ENCODE measurements at regions not wholly inside any gene's neighbourhood (a gene's known extent, or its start where the extent isn't known, plus 50 kb on each side); places are given as distances from the start of the nearest gene placed in this dataset.
"Not testable (repeated sequence)": the region's sequence is repeated elsewhere in the genome, so short reads cannot be mapped to it uniquely, and the experiment has no call there.

DNA sequence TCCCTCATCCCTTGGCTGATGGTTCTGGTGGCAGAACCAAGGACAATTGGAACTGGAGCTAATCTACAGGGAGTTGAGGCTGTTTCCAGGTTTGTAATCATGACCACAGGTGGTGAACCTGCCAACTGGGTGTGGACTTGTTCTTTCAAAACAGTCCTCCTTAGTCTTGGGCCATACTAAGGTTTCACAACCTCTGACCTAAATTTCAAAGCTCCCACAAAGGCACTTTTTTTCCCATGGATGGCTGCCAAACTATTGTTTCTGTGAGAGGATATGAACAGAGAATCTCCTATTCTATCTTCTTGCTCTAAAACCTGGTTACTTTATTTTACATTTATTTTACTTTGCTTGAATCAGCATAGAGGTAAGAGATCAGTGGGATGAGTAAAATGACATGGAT lies 106.5 kb upstream of the IZUMO3 start:
- no peak for DNase-seq (ENCODE audit: low spot score)

DNA sequence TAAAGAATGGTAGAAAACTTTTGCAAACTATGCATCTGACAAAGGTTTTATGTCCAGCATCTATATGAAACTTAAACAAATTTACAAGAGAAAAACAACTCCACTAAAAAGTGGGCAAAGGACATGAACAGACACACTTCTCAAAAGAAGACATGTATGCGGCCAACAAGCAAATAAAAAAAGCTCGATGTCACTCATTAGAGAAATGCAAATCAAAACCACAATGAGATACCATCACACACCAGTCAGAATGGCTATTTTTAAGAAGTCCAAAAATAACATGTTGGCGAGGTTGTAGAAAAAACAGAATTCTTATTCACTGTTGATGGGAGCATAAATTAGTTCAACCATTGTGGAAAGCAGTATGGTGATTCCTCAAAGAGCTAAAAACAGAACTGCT lies 83.1 kb upstream of the IZUMO3 start:
- not testable (repeated sequence) for H3K36me3 ChIP-seq; H3K27me3 ChIP-seq (replicated peaks; ENCODE audit: insufficient read depth); H3K9me3 ChIP-seq; H3K27ac ChIP-seq; ATAC-seq (ENCODE audit: insufficient number of reproducible peaks, low FRiP score, low read depth); DNase-seq (ENCODE audit: low spot score); H3K4me3 ChIP-seq; H3K4me1 ChIP-seq (ENCODE audit: control insufficient read depth in 1 of 2, low read depth in 2 of 2)

More for the DNA sequence above, 106.5 kb upstream of the IZUMO3 start:
- Histone ChIP-seq H3K36me3 (no peaks in the 10 kb centered on the region), H3K4me1 (ENCODE audit: control insufficient read depth in 1 of 2, low read depth in 2 of 2) (no peaks in the 10 kb centered on the region), H3K27ac (no peak overlapping the region), H3K9me3 (no peaks in the 10 kb centered on the region), H3K4me3 (no peak overlapping the region), H3K27me3 (replicated peaks; ENCODE audit: insufficient read depth) (no peaks in the 10 kb centered on the region)
- TF ChIP-seq, protein P1, sequence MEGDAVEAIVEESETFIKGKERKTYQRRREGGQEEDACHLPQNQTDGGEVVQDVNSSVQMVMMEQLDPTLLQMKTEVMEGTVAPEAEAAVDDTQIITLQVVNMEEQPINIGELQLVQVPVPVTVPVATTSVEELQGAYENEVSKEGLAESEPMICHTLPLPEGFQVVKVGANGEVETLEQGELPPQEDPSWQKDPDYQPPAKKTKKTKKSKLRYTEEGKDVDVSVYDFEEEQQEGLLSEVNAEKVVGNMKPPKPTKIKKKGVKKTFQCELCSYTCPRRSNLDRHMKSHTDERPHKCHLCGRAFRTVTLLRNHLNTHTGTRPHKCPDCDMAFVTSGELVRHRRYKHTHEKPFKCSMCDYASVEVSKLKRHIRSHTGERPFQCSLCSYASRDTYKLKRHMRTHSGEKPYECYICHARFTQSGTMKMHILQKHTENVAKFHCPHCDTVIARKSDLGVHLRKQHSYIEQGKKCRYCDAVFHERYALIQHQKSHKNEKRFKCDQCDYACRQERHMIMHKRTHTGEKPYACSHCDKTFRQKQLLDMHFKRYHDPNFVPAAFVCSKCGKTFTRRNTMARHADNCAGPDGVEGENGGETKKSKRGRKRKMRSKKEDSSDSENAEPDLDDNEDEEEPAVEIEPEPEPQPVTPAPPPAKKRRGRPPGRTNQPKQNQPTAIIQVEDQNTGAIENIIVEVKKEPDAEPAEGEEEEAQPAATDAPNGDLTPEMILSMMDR (IDR thresholded peaks at IDR 0.05), result no peak
- no peak for ATAC-seq (ENCODE audit: insufficient number of reproducible peaks, low FRiP score, low read depth)

DNA sequence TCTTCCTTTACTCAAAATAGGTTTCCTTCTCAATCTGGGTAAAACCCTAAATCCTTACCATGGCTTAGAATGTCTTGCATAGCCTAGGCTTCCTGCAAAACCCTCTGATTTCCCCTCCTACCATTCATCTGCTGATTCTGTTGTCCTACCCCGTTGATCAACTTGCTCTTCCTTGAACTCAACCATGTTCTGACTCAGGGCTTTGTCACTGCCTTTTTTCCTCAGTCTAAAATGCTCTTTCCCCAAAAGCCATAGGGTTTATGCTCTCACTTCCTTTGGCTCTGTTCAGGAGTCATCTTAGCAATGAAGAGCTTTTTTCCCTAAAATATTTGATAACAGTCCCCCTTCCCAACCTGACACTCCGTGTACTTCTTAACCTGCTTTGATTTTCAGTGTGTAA lies 79.4 kb upstream of the IZUMO3 start:
- TF ChIP-seq, protein P1 (IDR thresholded peaks at IDR 0.05), result no peak
- no peak for ATAC-seq (ENCODE audit: insufficient number of reproducible peaks, low FRiP score, low read depth)

DNA sequence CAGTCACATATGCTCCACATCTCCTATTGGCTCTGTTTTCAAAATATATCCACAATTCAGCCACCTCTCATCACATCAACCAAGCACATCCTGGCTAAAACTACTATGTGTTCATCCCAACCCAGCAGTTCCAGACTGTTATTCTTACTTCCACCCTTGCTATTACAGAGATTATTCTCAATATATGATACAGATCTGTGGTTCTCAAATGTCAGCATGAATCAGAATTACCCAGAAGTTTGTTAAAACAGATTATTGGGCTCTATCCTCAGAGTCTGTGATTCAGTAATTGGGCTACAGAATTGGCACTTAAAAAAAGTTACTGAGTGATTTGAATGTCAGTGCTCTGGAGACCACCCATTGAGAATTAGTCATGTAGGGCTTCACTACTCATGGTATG lies 78.8 kb upstream of the IZUMO3 start:
- no peaks in the 10 kb centered on the region for H3K27me3 ChIP-seq (replicated peaks; ENCODE audit: insufficient read depth)
- no peak for ATAC-seq (ENCODE audit: insufficient number of reproducible peaks, low FRiP score, low read depth)
- DNase-seq (ENCODE audit: low spot score), result no peak
- H3K27ac ChIP-seq, result no peak overlapping the region
- TF ChIP-seq, protein P1 (IDR thresholded peaks at IDR 0.05), result no peak
- H3K36me3 ChIP-seq, result no peaks in the 10 kb centered on the region
- no peaks in the 10 kb centered on the region for H3K9me3 ChIP-seq
- no peak overlapping the region for H3K4me3 ChIP-seq
- no peaks in the 10 kb centered on the region for H3K4me1 ChIP-seq (ENCODE audit: control insufficient read depth in 1 of 2, low read depth in 2 of 2)

More for the DNA sequence above, 79.4 kb upstream of the IZUMO3 start:
- no peaks in the 10 kb centered on the region for H3K27me3 ChIP-seq (replicated peaks; ENCODE audit: insufficient read depth)
- no peaks in the 10 kb centered on the region for H3K9me3 ChIP-seq
- H3K27ac ChIP-seq, result no peak overlapping the region
- H3K36me3 ChIP-seq, result no peaks in the 10 kb centered on the region
- H3K4me1 ChIP-seq (ENCODE audit: control insufficient read depth in 1 of 2, low read depth in 2 of 2), result no peaks in the 10 kb centered on the region
- no peak for DNase-seq (ENCODE audit: low spot score)
- no peak overlapping the region for H3K4me3 ChIP-seq

DNA sequence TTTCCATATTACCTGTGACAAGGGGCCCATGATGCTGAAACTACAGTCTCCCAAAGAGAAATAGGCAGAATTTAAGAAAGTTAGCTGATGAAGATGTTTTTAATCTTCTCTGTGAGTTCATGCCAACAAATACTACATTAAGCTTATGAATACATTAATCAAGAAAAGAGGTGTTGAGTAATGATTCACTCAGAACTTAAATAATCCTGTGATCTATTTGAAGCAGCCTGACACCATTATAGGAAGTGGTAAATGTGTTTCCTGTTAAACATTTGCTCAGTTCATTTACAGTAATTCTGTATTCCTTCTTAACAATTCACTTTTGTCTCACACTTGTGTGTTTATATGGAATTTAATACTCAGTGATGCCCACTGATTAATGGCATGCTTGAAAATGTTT lies 75.0 kb upstream of the IZUMO3 start:
- Histone ChIP-seq H3K36me3 (no peaks in the 10 kb centered on the region), H3K9me3 (no peaks in the 10 kb centered on the region), H3K4me3 (no peak overlapping the region), H3K4me1 (ENCODE audit: control insufficient read depth in 1 of 2, low read depth in 2 of 2) (no peaks in the 10 kb centered on the region), H3K27ac (no peak overlapping the region), H3K27me3 (replicated peaks; ENCODE audit: insufficient read depth) (no peaks in the 10 kb centered on the region)
- ATAC-seq (ENCODE audit: insufficient number of reproducible peaks, low FRiP score, low read depth), result no peak
- TF ChIP-seq, protein P1 (IDR thresholded peaks at IDR 0.05), result no peak
- no peak for DNase-seq (ENCODE audit: low spot score)

DNA sequence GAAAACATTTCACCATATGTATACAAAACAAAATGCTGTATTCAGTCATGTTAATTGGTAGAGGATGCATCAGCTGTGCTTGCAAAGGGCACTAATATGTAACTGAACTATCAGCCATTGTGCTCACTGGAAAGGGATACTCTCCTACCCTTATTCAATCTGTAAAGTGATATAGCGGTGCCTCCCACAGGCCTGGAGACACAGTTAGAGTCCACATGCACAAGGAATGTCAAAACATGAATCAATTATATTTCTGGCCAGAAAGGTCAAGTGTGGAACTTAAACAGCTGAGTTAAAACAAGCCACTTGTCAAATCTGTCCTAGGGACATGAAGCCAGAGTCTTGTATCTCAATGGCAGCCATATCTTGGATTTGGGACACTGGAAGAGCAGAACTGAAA lies 71.2 kb upstream of the IZUMO3 start:
- TF ChIP-seq, protein P1 (IDR thresholded peaks at IDR 0.05), result no peak
- Histone ChIP-seq H3K36me3 (no peaks in the 10 kb centered on the region), H3K27ac (no peak overlapping the region), H3K9me3 (no peaks in the 10 kb centered on the region), H3K27me3 (replicated peaks; ENCODE audit: insufficient read depth) (no peaks in the 10 kb centered on the region), H3K4me1 (ENCODE audit: control insufficient read depth in 1 of 2, low read depth in 2 of 2) (no peaks in the 10 kb centered on the region), H3K4me3 (no peak overlapping the region)
- DNase-seq (ENCODE audit: low spot score), result no peak
- ATAC-seq (ENCODE audit: insufficient number of reproducible peaks, low FRiP score, low read depth), result no peak

Data from thoracic aorta (tissue), 2 donors.